H1 (cell line): ENCODE measurements at regions not wholly inside any gene's neighbourhood (a gene's known extent, or its start where the extent isn't known, plus 50 kb on each side); places are given as distances from the start of the nearest gene placed in this dataset.

Experiments used
- CTCF ChIA-PET: fragments of 300-600 bp; sonication (Branson Sonifier 250); formaldehyde crosslinking; loops from one replicate; lab custom pipeline; 2021; ENCODE audit not compliant: partially characterized antibody; lab: Charles Lee
- POLR2A ChIA-PET: fragments of 300-600 bp; sonication (Branson Sonifier 250); formaldehyde crosslinking; loops from one replicate; lab custom pipeline; 2021; ENCODE audit warnings: inconsistent platforms; ENCODE audit not compliant: partially characterized antibody; lab: Charles Lee
- DNase-seq, 2 experiments: peaks; one replicate each; pipeline versions ENCODE4 v3.0.0 to v3.0.0-alpha.2; 2010 to 2022; ENCODE audit warnings: low spot score in 2 of 2, low read depth in 1 of 2, mixed read lengths in 1 of 2
- FAIRE-seq: peaks from 2 replicates; lab custom pipeline; 2011; peaks lifted over from hg19 to GRCh38; lab: Jason Lieb, UNC
- H2AFZ ChIP-seq: 2 replicates; pipeline ENCODE4 v1.8.1; 2012; ENCODE audit warnings: low read length, inconsistent platforms
- H2AK5ac ChIP-seq: 2 replicates; pipeline ENCODE4 v1.6.1; 2013; ENCODE audit warnings: low read depth, low read length
- H2BK120ac ChIP-seq: replicated peaks from 2 replicates; pipeline ENCODE3; 2013; ENCODE audit warnings: low read depth, low read length, inconsistent platforms
- H2BK12ac ChIP-seq: 2 replicates; pipeline ENCODE4 v1.6.1; 2013; ENCODE audit warnings: low read depth, low read length
- H2BK15ac ChIP-seq: 2 replicates; pipeline ENCODE4 v1.6.1; 2013; ENCODE audit warnings: low read length
- H2BK20ac ChIP-seq: 2 replicates; pipeline ENCODE4 v1.6.1; 2013; ENCODE audit warnings: low read length
- H2BK5ac ChIP-seq: 2 replicates; pipeline ENCODE4 v1.6.1; 2013; ENCODE audit warnings: low read depth, low read length
- H3K14ac ChIP-seq: 2 replicates; pipeline ENCODE4 v1.6.1; 2013; ENCODE audit warnings: inconsistent platforms; ENCODE audit not compliant: insufficient read length
- H3K18ac ChIP-seq: 2 replicates; pipeline ENCODE4 v1.6.1; 2013; ENCODE audit warnings: low read length; ENCODE audit errors: extremely low read depth
- H3K23ac ChIP-seq: 2 replicates; pipeline ENCODE4 v1.6.1; 2013; ENCODE audit warnings: inconsistent platforms; ENCODE audit not compliant: insufficient read length
- H3K23me2 ChIP-seq: 2 replicates; pipeline ENCODE4 v1.6.1; 2013; ENCODE audit warnings: low read depth, low read length
- H3K27ac ChIP-seq: 2 replicates; pipeline ENCODE4 v1.6.1; 2011; ENCODE audit warnings: low read depth, low read length, inconsistent platforms
- H3K27me3 ChIP-seq, 4 experiments: replicated peaks in 1 of 4; 1 replicate in 1 of 4; 2 replicates in 3 of 4; pipeline versions ENCODE4 v1.6.1 to v1.8.1; 2011 to 2013; ENCODE audit warnings: low read length in 3 of 4, mild to moderate bottlenecking in 3 of 4, inconsistent platforms in 2 of 4, mixed read lengths in 2 of 4, moderate library complexity in 1 of 4; ENCODE audit not compliant: control insufficient read depth in 3 of 4, insufficient read depth in 3 of 4; ENCODE audit errors: extremely low read depth in 1 of 4
- H3K36me3 ChIP-seq, 4 experiments: 2 replicates each; pipeline versions ENCODE4 v1.6.1 to v1.8.1; 2011 to 2013; ENCODE audit warnings: mild to moderate bottlenecking in 4 of 4, low read length in 3 of 4, moderate library complexity in 2 of 4, control low read depth in 1 of 4, inconsistent platforms in 1 of 4; ENCODE audit not compliant: insufficient read depth in 4 of 4, control insufficient read depth in 2 of 4
- H3K4ac ChIP-seq: replicated peaks from 2 replicates; pipeline ENCODE3; 2013; ENCODE audit warnings: low read length, low read depth, mixed read lengths, inconsistent platforms; ENCODE audit not compliant: insufficient read length
- H3K4me1 ChIP-seq, 4 experiments: replicated peaks in 1 of 4; 1 replicate in 1 of 4; 2 replicates in 3 of 4; pipeline versions ENCODE4 v1.6.1 to v1.8.1; 2011 to 2013; ENCODE audit warnings: low read length in 3 of 4, inconsistent platforms in 2 of 4, mixed read lengths in 1 of 4; ENCODE audit not compliant: insufficient read depth in 4 of 4, control insufficient read depth in 3 of 4
- H3K4me2 ChIP-seq, 2 experiments: 2 replicates each; pipeline versions ENCODE4 v1.6.1 to v1.8.1; 2011 to 2013; ENCODE audit warnings: low read depth in 2 of 2, low read length in 2 of 2, control low read depth in 1 of 2, inconsistent platforms in 1 of 2, mild to moderate bottlenecking in 1 of 2; ENCODE audit not compliant: insufficient read depth in 1 of 2
- H3K4me3 ChIP-seq, 4 experiments: fragments of 200-600, 300-600 bp in 1 of 4; sonication (generic), shearing (Covaris generic), sonication (Bioruptor Twin) in 1 of 4; 2 replicates each; pipeline versions ENCODE4 v1.5.1 to v1.8.1; 2011 to 2016; ENCODE audit warnings: low read length in 4 of 4, low read depth in 3 of 4, control low read depth in 2 of 4, inconsistent platforms in 2 of 4, mild to moderate bottlenecking in 2 of 4, mixed read lengths in 1 of 4, moderate library complexity in 1 of 4; ENCODE audit not compliant: insufficient read depth in 2 of 4; ENCODE audit errors: extremely low read depth in 1 of 4
- H3K56ac ChIP-seq: replicated peaks from 2 replicates; pipeline ENCODE3; 2013; ENCODE audit warnings: low read depth, mild to moderate bottlenecking, mixed read lengths, low read length, inconsistent platforms; ENCODE audit not compliant: insufficient read length
- H3K79me1 ChIP-seq: 2 replicates; pipeline ENCODE4 v1.6.1; 2013; ENCODE audit warnings: low read depth, low read length, control low read depth
- H3K79me2 ChIP-seq, 2 experiments: 2 replicates each; pipeline versions ENCODE4 v1.6.1 to v1.8.1; 2012 to 2013; ENCODE audit warnings: low read length in 2 of 2, mild to moderate bottlenecking in 2 of 2, inconsistent platforms in 1 of 2; ENCODE audit not compliant: insufficient read depth in 2 of 2, control insufficient read depth in 1 of 2
- H3K9ac ChIP-seq, 4 experiments: replicated peaks in 1 of 4; 1 replicate in 1 of 4; 2 replicates in 3 of 4; pipeline versions ENCODE4 v1.6.1 to v1.8.1; 2011 to 2013; ENCODE audit warnings: low read depth in 3 of 4, low read length in 3 of 4, control low read depth in 2 of 4, mild to moderate bottlenecking in 2 of 4, moderate library complexity in 2 of 4, inconsistent platforms in 1 of 4; ENCODE audit errors: extremely low read depth in 1 of 4
- H3K9me3 ChIP-seq, 2 experiments: 2 replicates each; pipeline versions ENCODE4 v1.6.1 to v1.8.1; 2012 to 2013; ENCODE audit warnings: mild to moderate bottlenecking in 2 of 2, moderate library complexity in 2 of 2, control low read depth in 1 of 2, inconsistent platforms in 1 of 2, low read depth in 1 of 2, low read length in 1 of 2, mixed read lengths in 1 of 2; ENCODE audit not compliant: insufficient read depth in 2 of 2
- H4K20me1 ChIP-seq, 2 experiments: replicated peaks in 1 of 2; 2 replicates each; pipeline versions ENCODE3 to v1.8.1; 2011 to 2013; ENCODE audit warnings: inconsistent platforms in 2 of 2, low read length in 2 of 2, mild to moderate bottlenecking in 1 of 2; ENCODE audit not compliant: insufficient read depth in 2 of 2, control insufficient read depth in 1 of 2
- H4K5ac ChIP-seq: 2 replicates; pipeline ENCODE4 v1.6.1; 2013; ENCODE audit warnings: low read length, low read depth, mixed read lengths, inconsistent platforms; ENCODE audit not compliant: insufficient read length
- H4K8ac ChIP-seq: 2 replicates; pipeline ENCODE4 v1.8.0; 2013; ENCODE audit warnings: mild to moderate bottlenecking, moderate library complexity, low read length, inconsistent platforms; ENCODE audit not compliant: insufficient read depth; ENCODE audit errors: extremely low read depth
- H4K91ac ChIP-seq: replicated peaks from 2 replicates; pipeline ENCODE3; 2013; ENCODE audit warnings: low read length, mixed read lengths, inconsistent platforms; ENCODE audit not compliant: insufficient read length
- HDAC2 ChIP-seq, 2 experiments: fragments of 300-600 bp in 1 of 2; sonication (generic) in 1 of 2; IDR thresholded peaks; 2 replicates each; pipeline ENCODE4 v1.6.1; 2011 to 2012; ENCODE audit warnings: low read depth in 2 of 2, low read length in 2 of 2, mild to moderate bottlenecking in 2 of 2, moderate library complexity in 2 of 2, borderline replicate concordance in 1 of 2, inconsistent platforms in 1 of 2
- KDM4A ChIP-seq: IDR thresholded peaks from one replicate; pipeline ENCODE4 v1.7.1; 2012; ENCODE audit warnings: low read depth, mild to moderate bottlenecking, moderate library complexity, low read length, inconsistent platforms; ENCODE audit not compliant: severe bottlenecking
- POU5F1 ChIP-seq: IDR thresholded peaks from 2 replicates; pipeline ENCODE4 v1.6.1; 2011; ENCODE audit warnings: low read depth, mild to moderate bottlenecking, low read length, moderate library complexity
- SRF ChIP-seq: IDR thresholded peaks from 2 replicates; pipeline ENCODE4 v1.6.1; 2011; ENCODE audit warnings: mild to moderate bottlenecking, low read depth, low read length, moderate library complexity
- WGBS, 2 experiments: shearing (Covaris generic) in 1 of 2; methylation state at CpG; one replicate each; pipeline versions ENCODE4 v1.1.6 to v1.1.7; 2013 to 2015; ENCODE audit warnings: low lambda C conversion rate in 2 of 2, mixed read lengths in 2 of 2, inconsistent platforms in 1 of 2, low coverage in 1 of 2, missing lambda C conversion rate in 1 of 2; ENCODE audit not compliant: insufficient replicate concordance in 2 of 2, insufficient coverage in 1 of 2, insufficient read length in 1 of 2; ENCODE audit errors: extremely low coverage in 1 of 2, missing lambda C conversion rate in 1 of 2; 5-methylcytosine and 5-hydroxymethylcytosine counted together

DNA sequence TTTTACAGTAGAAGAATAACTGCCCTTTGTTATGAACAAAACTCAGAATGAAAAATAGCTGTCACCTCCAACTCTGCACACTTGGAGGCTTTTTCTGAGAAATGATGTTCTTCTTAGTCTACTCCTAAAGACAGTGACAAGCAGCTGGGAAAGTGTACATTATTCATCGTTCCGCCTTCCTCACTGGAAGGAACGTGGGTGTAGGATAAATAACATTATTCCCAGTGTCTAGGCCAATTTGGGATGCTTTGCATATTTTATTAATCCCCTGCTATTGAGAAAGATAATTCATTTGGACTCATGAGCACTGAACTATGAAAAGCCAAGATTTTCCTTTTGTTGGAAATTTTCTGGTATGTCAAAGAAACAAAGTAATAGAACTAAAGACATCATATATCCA, 87.8 kb downstream of the VCX2 start:
- no peaks in the 10 kb centered on the region for H3K27me3 ChIP-seq
- H2BK20ac ChIP-seq = no peak overlapping the region
- H3K9ac ChIP-seq = no peak overlapping the region
- no peak overlapping the region for H4K91ac ChIP-seq
- H3K23me2 ChIP-seq = no peaks in the 10 kb centered on the region
- DNase-seq (no peak), FAIRE-seq (no peak)
- TF ChIP-seq SRF (no peak), POU5F1 (no peak), HDAC2 (IDR thresholded peaks at IDR 0.05; ENCODE audit: borderline replicate concordance in 1 of 2, low read depth in 2 of 2, low read length in 2 of 2) (no peak), KDM4A (no peak)
- peaks cover 0 to 3% (median 0%) of the 10 kb centered on the region in 4 experiments; a peak in 1 of 7 replicates for H3K4me1 ChIP-seq
- H3K14ac ChIP-seq = no peak overlapping the region
- no peak overlapping the region for H3K27ac ChIP-seq
- H3K4me3 ChIP-seq = no peak overlapping the region
- no peaks in the 10 kb centered on the region for H4K20me1 ChIP-seq
- no peak overlapping the region for H4K5ac ChIP-seq
- H3K36me3 ChIP-seq = no peaks in the 10 kb centered on the region
- POLR2A ChIA-PET = interaction anchor here (0.6 kb wide), 1 partner anchor 489 kb away, joined by 4 read pairs; no protein-coding TSS in a partner anchor
- no peak overlapping the region for H2BK120ac ChIP-seq
- H2AK5ac ChIP-seq = no peak overlapping the region
- CTCF ChIA-PET = interaction anchor here (0.6 kb wide), 1 partner anchor 247 kb away, joined by 3 read pairs; no protein-coding TSS in a partner anchor
- no peak overlapping the region for H2AFZ ChIP-seq
- H3K4me2 ChIP-seq = no peak overlapping the region
- H3K56ac ChIP-seq = no peak overlapping the region
- H3K79me1 ChIP-seq = no peaks in the 10 kb centered on the region
- no peak overlapping the region for H2BK15ac ChIP-seq
- no peak overlapping the region for H3K18ac ChIP-seq
- H3K23ac ChIP-seq = no peak overlapping the region
- H3K4ac ChIP-seq = no peak overlapping the region
- no peak overlapping the region for H4K8ac ChIP-seq
- no peaks in the 10 kb centered on the region for H3K9me3 ChIP-seq
- no peak overlapping the region for H2BK12ac ChIP-seq
- no peak overlapping the region for H2BK5ac ChIP-seq
- 100% methylated on average over 2 of the region's 3 CpGs; no CpG with 5 or more reads in 1 of the 2 experiments for WGBS, 2 experiments
- H3K79me2 ChIP-seq = no peaks in the 10 kb centered on the region
